NK-92 treated with Interleukin-12 subunit alpha and Interleukin-12 subunit beta, amount 100 ng/mL, for 24 hours (cell line): ENCODE measurements at regions not wholly inside any gene's neighbourhood (a gene's known extent, or its start where the extent isn't known, plus 50 kb on each side); places are given as distances from the start of the nearest gene placed in this dataset.
"Not testable (repeated sequence)": the region's sequence is repeated elsewhere in the genome, so short reads cannot be mapped to it uniquely, and the experiment has no call there.

Source experiments
- DNase-seq: peaks from one replicate; lab custom pipeline; 2025; lab: John Stamatoyannopoulos, UW

- no peak for DNase-seq
Observed at GRCh38 chr12:9367828-9368227, 159.6 kb upstream of the PZP start.

DNA sequence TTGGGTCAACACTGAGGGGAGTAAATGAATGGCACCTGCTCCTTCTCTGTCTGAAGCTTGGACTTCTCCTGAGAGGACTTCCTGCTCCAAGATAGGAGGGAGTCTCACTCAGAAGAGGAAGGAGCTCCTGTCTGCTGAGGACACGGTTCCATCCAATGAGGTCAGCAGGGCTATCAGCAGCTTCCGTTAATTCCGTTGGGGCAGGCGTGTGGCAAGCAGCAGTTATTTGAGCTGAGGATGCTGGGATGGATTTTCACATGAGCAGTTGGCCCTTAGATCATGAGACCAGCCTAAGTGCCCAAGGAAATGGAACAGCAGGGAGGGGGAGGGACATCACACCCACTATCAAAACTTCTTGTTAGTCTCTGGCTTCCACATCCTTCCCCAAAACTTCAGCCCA, 159.0 kb upstream of the PZP start:
- no peak for DNase-seq

DNA sequence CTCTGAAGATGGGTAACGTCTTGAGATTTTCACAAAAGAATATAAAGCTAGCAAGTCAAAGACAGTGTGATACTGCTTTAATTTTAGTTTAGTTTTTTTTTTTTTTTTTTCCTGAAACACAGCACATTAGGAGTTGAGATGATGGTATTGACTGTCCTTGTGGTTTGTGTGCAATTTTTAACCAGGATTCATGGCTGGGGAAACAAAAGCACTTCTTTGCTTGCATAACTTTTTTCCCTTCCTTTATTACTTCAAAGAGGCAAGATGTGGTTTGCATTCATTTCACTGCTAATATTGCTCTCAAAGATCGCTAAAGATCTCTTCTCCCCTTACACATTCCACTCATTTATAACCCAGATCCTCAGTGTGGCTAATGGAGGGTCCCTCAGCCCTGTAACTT, 157.1 kb upstream of the PZP start:
- no peak for DNase-seq

GRCh38 chr12:9364224-9365176, 156.3 kb upstream of the PZP start:
- peak; percentile 26 for DNase-seq

- DNase-seq = peak; percentile 29
Observed at GRCh38 chr12:9363145-9363544, 154.9 kb upstream of the PZP start.

DNA sequence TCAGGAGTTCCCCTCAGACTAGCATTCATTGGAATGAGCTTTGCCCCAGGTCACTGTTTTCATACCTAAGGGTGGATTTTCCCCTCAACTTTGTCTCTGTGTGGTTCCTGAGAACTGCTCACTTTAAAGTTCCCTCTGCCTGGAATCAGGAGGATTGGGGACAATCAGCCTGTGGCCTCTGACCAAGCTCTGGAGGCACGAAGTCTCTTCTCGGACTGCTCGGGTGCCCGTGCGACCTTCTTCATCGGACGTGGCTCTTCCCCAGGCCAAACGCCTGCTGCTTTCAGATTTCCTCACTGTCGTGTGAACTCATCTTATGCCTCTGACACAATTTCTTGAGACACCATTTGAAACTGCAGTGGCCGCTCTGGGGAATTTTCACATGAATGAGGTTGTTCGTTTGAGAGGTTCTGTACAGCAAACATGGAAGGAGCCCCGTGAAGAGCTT, 153.7 kb upstream of the PZP start:
- no peak for DNase-seq

GRCh38 chr12:9354009-9354754, 146.0 kb upstream of the PZP start:
- not testable (repeated sequence) for DNase-seq

- DNase-seq = no peak
Observed at GRCh38 chr12:9351136-9351535, 142.9 kb upstream of the PZP start.

- DNase-seq = no peak
Observed at GRCh38 chr12:9349888-9350885, 142.0 kb upstream of the PZP start.

- no peak for DNase-seq
Observed at GRCh38 chr12:9348906-9349518, 140.8 kb upstream of the PZP start.

- DNase-seq = peak; percentile 5
Observed at GRCh38 chr12:9347328-9348127, 139.3 kb upstream of the PZP start.

GRCh38 chr12:9346866-9347327, 138.7 kb upstream of the PZP start:
- DNase-seq = no peak

- DNase-seq = no peak
Observed at GRCh38 chr12:9345171-9345570, 137.0 kb upstream of the PZP start.

DNA sequence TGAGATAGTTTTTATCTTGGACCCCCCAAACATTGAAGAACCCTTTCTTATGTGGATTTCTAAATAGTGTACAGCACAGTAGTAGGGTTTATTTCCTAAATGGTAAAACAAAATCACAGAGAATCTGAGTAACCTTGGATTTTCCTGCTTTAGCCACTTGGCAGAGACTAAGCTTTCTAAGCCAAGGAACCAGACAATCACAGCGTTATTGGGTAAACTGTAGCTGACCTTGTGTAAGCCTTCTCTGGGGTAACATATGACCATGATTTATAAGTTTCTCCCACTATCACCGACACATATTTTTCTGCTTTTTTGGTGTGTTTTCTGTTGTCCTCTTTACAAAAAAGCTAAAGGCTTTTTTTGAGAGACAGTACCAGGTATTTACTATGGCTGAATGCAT, 136.3 kb upstream of the PZP start:
- DNase-seq = no peak

DNA sequence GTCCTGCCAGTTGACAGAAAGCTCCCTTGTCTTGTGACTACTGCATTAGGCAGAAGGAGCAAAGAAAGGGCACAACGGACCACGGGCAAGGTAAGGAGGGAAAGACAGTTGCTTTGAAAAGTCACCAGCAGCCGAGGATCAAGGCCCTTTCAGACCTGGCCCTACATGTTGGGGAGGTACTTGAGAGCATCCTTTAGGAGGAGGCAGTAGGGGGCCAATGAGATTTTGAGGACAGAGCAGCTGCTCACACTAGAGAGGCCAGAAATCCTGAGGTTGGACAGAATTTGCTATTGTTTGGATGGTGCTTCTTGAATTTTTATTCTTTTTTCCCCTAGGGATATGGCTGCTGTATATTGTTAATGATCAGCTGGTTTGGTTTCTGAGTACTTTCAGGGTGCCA, 135.5 kb upstream of the PZP start:
- DNase-seq = no peak

- no peak for DNase-seq
Observed at GRCh38 chr12:9342614-9343353, 134.6 kb upstream of the PZP start.

- no peak for DNase-seq
Observed at GRCh38 chr12:9341260-9341585, 133.0 kb upstream of the PZP start.

GRCh38 chr12:9340422-9341259, 132.4 kb upstream of the PZP start:
- DNase-seq = no peak

DNA sequence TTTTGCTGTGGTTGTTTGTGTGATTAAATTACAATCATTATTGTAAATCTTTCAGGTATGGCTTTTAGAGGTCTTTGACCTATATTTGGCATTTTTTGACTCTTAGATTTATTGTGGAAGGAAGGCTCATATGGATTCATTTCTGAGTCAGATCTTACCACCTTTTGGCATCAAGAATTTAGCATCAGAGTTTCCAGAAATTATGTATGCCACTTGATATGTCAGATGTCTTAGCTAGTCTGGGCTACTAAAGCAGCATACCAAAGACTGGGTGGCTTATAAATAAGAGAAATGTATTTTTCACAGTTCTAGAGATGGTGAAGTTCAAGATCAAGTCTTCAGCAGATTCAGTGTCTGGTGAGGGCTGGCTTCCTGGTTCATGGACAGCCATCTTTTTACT, 129.5 kb upstream of the PZP start:
- no peak for DNase-seq
